Activated CD4-positive, alpha-beta memory T cell treated with anti-CD3 and anti-CD28 coated beads for 36 hours (primary cell): ENCODE measurements at regions not wholly inside any gene's neighbourhood (a gene's known extent, or its start where the extent isn't known, plus 50 kb on each side); places are given as distances from the start of the nearest gene placed in this dataset.
"Not testable (repeated sequence)": the region's sequence is repeated elsewhere in the genome, so short reads cannot be mapped to it uniquely, and the experiment has no call there.

Source experiments
- CTCF ChIA-PET: fragments of 350-600 bp; sonication (Branson Sonifier 250); formaldehyde crosslinking; loops from one replicate; lab custom pipeline; 2021; ENCODE audit warnings: antibody characterized with exemption, inconsistent platforms; lab: Charles Lee
- POLR2A ChIA-PET: fragments of 350-600 bp; sonication (Branson Sonifier 250); formaldehyde crosslinking; loops from one replicate; lab custom pipeline; 2021; ENCODE audit warnings: antibody characterized with exemption; lab: Charles Lee
- DNase-seq: peaks from one replicate; pipeline ENCODE4 v3.0.0-alpha.2; 2020
- H3K27ac Mint-ChIP-seq: one replicate; pipeline ENCODE4 v1.8.0; 2021; ENCODE audit warnings: mixed read lengths
- H3K27me3 Mint-ChIP-seq: one replicate; pipeline ENCODE4 v1.8.0; 2021; ENCODE audit warnings: mixed read lengths
- H3K36me3 Mint-ChIP-seq: one replicate; pipeline ENCODE4 v1.8.0; 2021; ENCODE audit warnings: mixed read lengths
- H3K4me1 Mint-ChIP-seq: one replicate; pipeline ENCODE4 v1.8.0; 2021; ENCODE audit warnings: low read depth, mixed read lengths
- H3K4me3 Mint-ChIP-seq: one replicate; pipeline ENCODE4 v1.8.0; 2021; ENCODE audit warnings: mild to moderate bottlenecking, mixed read lengths
- H3K9me3 Mint-ChIP-seq: one replicate; pipeline ENCODE4 v1.8.0; 2021; ENCODE audit warnings: mixed read lengths
- intact Hi-C: fragments of 100-400 bp; cut with micrococcal nuclease; formaldehyde crosslinking; loops from one replicate; pipeline ENCODE4 v1.15.1; 2023

- DNase-seq: no peak
- H3K4me1 Mint-ChIP-seq: no peaks in the 10 kb centered on the region
- POLR2A ChIA-PET: no interaction called here
- intact Hi-C loops: no loop called here
- no peaks in the 10 kb centered on the region for H3K36me3 Mint-ChIP-seq
- no peak overlapping the region for H3K4me3 Mint-ChIP-seq
- no peaks in the 10 kb centered on the region for H3K9me3 Mint-ChIP-seq
- no peaks in the 10 kb centered on the region for H3K27me3 Mint-ChIP-seq
- CTCF ChIA-PET: no interaction called here
- H3K27ac Mint-ChIP-seq: no peak overlapping the region
These were observed 673.6 kb downstream of the IPMK start for GRCh38 chr10:57593983-57594573.

- no peak overlapping the region for H3K27ac Mint-ChIP-seq
- DNase-seq: no peak
- peaks cover 2% of the 10 kb centered on the region for H3K9me3 Mint-ChIP-seq
- no peaks in the 10 kb centered on the region for H3K4me1 Mint-ChIP-seq
- POLR2A ChIA-PET: no interaction called here
- no peak overlapping the region for H3K4me3 Mint-ChIP-seq
- intact Hi-C loops: loop anchor here (5.0 kb wide), 1 partner anchor 572 kb away; no protein-coding TSS in a partner anchor
- H3K36me3 Mint-ChIP-seq: no peaks in the 10 kb centered on the region
- H3K27me3 Mint-ChIP-seq: no peaks in the 10 kb centered on the region
- CTCF ChIA-PET: interaction anchor here (0.6 to 1.0 kb wide), 2 partner anchors 485 to 952 kb away, joined by 3 read pairs; no protein-coding TSS in a partner anchor
These were observed 687.8 kb downstream of the IPMK start for GRCh38 chr10:57579926-57580325.

GRCh38 chr10:57562211-57562610 lies 705.5 kb downstream of the IPMK start:
- H3K27me3 Mint-ChIP-seq: no peaks in the 10 kb centered on the region
- no peak overlapping the region for H3K27ac Mint-ChIP-seq
- ChIA-PET CTCF (no interaction called here), POLR2A (no interaction called here)
- H3K36me3 Mint-ChIP-seq: no peaks in the 10 kb centered on the region
- no peaks in the 10 kb centered on the region for H3K9me3 Mint-ChIP-seq
- no peaks in the 10 kb centered on the region for H3K4me1 Mint-ChIP-seq
- no peak for DNase-seq
- intact Hi-C loops: no loop called here
- H3K4me3 Mint-ChIP-seq: no peak overlapping the region

- DNase-seq, H3K27me3 Mint-ChIP-seq, H3K4me3 Mint-ChIP-seq, H3K4me1 Mint-ChIP-seq, CTCF ChIA-PET, intact Hi-C loops, POLR2A ChIA-PET, H3K36me3 Mint-ChIP-seq, H3K27ac Mint-ChIP-seq, H3K9me3 Mint-ChIP-seq: not testable (repeated sequence)
These were observed 715.9 kb downstream of the IPMK start for GRCh38 chr10:57551774-57552173.

GRCh38 chr10:57535306-57535705 lies 732.4 kb downstream of the IPMK start:
- H3K9me3 Mint-ChIP-seq: peaks cover 6% of the 10 kb centered on the region
- H3K27ac Mint-ChIP-seq: no peak overlapping the region
- no peak overlapping the region for H3K4me3 Mint-ChIP-seq
- no peaks in the 10 kb centered on the region for H3K27me3 Mint-ChIP-seq
- no peak for DNase-seq
- POLR2A ChIA-PET: no interaction called here
- intact Hi-C loops: no loop called here
- no peaks in the 10 kb centered on the region for H3K4me1 Mint-ChIP-seq
- CTCF ChIA-PET: no interaction called here
- H3K36me3 Mint-ChIP-seq: no peaks in the 10 kb centered on the region

- no peak for DNase-seq
- Mint-ChIP-seq H3K9me3 (peaks cover 12% of the 10 kb centered on the region), H3K4me3 (no peak overlapping the region), H3K4me1 (no peaks in the 10 kb centered on the region), H3K27ac (no peak overlapping the region), H3K27me3 (no peaks in the 10 kb centered on the region), H3K36me3 (no peaks in the 10 kb centered on the region)
- POLR2A ChIA-PET: no interaction called here
- CTCF ChIA-PET: no interaction called here
- intact Hi-C loops: no loop called here
These were observed 754.1 kb downstream of the IPMK start for GRCh38 chr10:57513637-57514036.

- DNase-seq: no peak
- H3K4me3 Mint-ChIP-seq: no peak overlapping the region
- peaks cover 7% of the 10 kb centered on the region for H3K9me3 Mint-ChIP-seq
- H3K4me1 Mint-ChIP-seq: no peaks in the 10 kb centered on the region
- no peaks in the 10 kb centered on the region for H3K36me3 Mint-ChIP-seq
- CTCF ChIA-PET: no interaction called here
- intact Hi-C loops: no loop called here
- no peaks in the 10 kb centered on the region for H3K27me3 Mint-ChIP-seq
- no peak overlapping the region for H3K27ac Mint-ChIP-seq
- POLR2A ChIA-PET: no interaction called here
These were observed 759.9 kb downstream of the IPMK start for GRCh38 chr10:57507788-57508187.

GRCh38 chr10:57506414-57507094 lies 761.1 kb downstream of the IPMK start:
- intact Hi-C loops: no loop called here
- ChIA-PET POLR2A (no interaction called here), CTCF (no interaction called here)
- Mint-ChIP-seq H3K9me3 (peaks cover 5% of the 10 kb centered on the region), H3K27me3 (no peaks in the 10 kb centered on the region), H3K4me1 (no peaks in the 10 kb centered on the region), H3K36me3 (no peaks in the 10 kb centered on the region), H3K4me3 (no peak overlapping the region), H3K27ac (no peak overlapping the region)
- DNase-seq: no peak

GRCh38 chr10:57494486-57494885 lies 773.2 kb downstream of the IPMK start:
- Mint-ChIP-seq H3K4me1 (no peaks in the 10 kb centered on the region), H3K27ac (no peak overlapping the region), H3K27me3 (no peaks in the 10 kb centered on the region), H3K4me3 (no peak overlapping the region), H3K9me3 (peaks cover 4% of the 10 kb centered on the region), H3K36me3 (no peaks in the 10 kb centered on the region)
- DNase-seq: no peak
- intact Hi-C loops: no loop called here
- ChIA-PET CTCF (no interaction called here), POLR2A (no interaction called here)

GRCh38 chr10:57482259-57482658 lies 785.4 kb downstream of the IPMK start:
- no peak overlapping the region for H3K27ac Mint-ChIP-seq
- no peaks in the 10 kb centered on the region for H3K27me3 Mint-ChIP-seq
- intact Hi-C loops: no loop called here
- CTCF ChIA-PET: no interaction called here
- POLR2A ChIA-PET: interaction anchor here (0.6 kb wide), 1 partner anchor 67 kb away, joined by 3 read pairs; no protein-coding TSS in a partner anchor
- no peak for DNase-seq
- H3K36me3 Mint-ChIP-seq: no peaks in the 10 kb centered on the region
- peaks cover 2% of the 10 kb centered on the region for H3K9me3 Mint-ChIP-seq
- H3K4me3 Mint-ChIP-seq: no peak overlapping the region
- no peaks in the 10 kb centered on the region for H3K4me1 Mint-ChIP-seq

- Mint-ChIP-seq H3K27ac (no peak overlapping the region), H3K27me3 (no peaks in the 10 kb centered on the region), H3K4me3 (no peak overlapping the region), H3K4me1 (no peaks in the 10 kb centered on the region), H3K36me3 (no peaks in the 10 kb centered on the region), H3K9me3 (peaks cover 5% of the 10 kb centered on the region)
- intact Hi-C loops: no loop called here
- ChIA-PET POLR2A (no interaction called here), CTCF (no interaction called here)
- DNase-seq: no peak
These were observed 794.7 kb downstream of the IPMK start for GRCh38 chr10:57472823-57473619.

- intact Hi-C loops: no loop called here
- no peaks in the 10 kb centered on the region for H3K4me1 Mint-ChIP-seq
- no peak for DNase-seq
- ChIA-PET CTCF (no interaction called here), POLR2A (no interaction called here)
- H3K9me3 Mint-ChIP-seq: no peaks in the 10 kb centered on the region
- no peaks in the 10 kb centered on the region for H3K36me3 Mint-ChIP-seq
- H3K27me3 Mint-ChIP-seq: no peaks in the 10 kb centered on the region
- no peak overlapping the region for H3K27ac Mint-ChIP-seq
- no peak overlapping the region for H3K4me3 Mint-ChIP-seq
These were observed 798.7 kb downstream of the IPMK start for GRCh38 chr10:57468894-57469432.
